Esophagus squamous epithelium (tissue), 5 donors: ENCODE measurements at regions not wholly inside any gene's neighbourhood (a gene's known extent, or its start where the extent isn't known, plus 50 kb on each side); places are given as distances from the start of the nearest gene placed in this dataset.

Experiments
- DNase-seq: peaks from one replicate; lab custom pipeline; 2025; lab: John Stamatoyannopoulos, UW
- H3K27ac ChIP-seq, 4 donors: fragments of 200-600 bp; sonication (generic); one replicate each; pipeline ENCODE4 v1.5.1; 2016 to 2019; ENCODE audit warnings: mild to moderate bottlenecking in 1 of 4
- H3K27me3 ChIP-seq, 4 donors: fragments of 200-600 bp; sonication (generic); 1 replicate in 3 of 4; 2 replicates in 1 of 4; pipeline versions ENCODE4 v1.5.1 to v1.6.0; 2017 to 2021; ENCODE audit warnings: antibody characterized with exemption in 1 of 4
- H3K36me3 ChIP-seq, 3 donors: fragments of 200-600 bp; sonication (generic); one replicate each; pipeline ENCODE4 v1.5.1; 2016 to 2019
- H3K4me1 ChIP-seq, 3 donors: fragments of 200-600 bp; sonication (generic); one replicate each; pipeline ENCODE4 v1.5.1; 2017 to 2019
- H3K4me3 ChIP-seq, 4 donors: fragments of 200-600 bp; sonication (generic); 1 replicate in 3 of 4; 2 replicates in 1 of 4; pipeline ENCODE4 v1.5.1; 2016 to 2019; ENCODE audit warnings: mild to moderate bottlenecking in 2 of 4, moderate library complexity in 1 of 4
- H3K9me3 ChIP-seq, 3 donors: fragments of 200-600 bp; sonication (generic); one replicate each; pipeline ENCODE4 v1.5.1; 2016 to 2019
- POLR2A ChIP-seq, 4 donors: fragments of 450-650 bp; IDR thresholded peaks; one replicate each; pipeline ENCODE4 v1.6.1; 2017; ENCODE audit warnings: antibody characterized with exemption in 4 of 4, mild to moderate bottlenecking in 4 of 4, moderate library complexity in 3 of 4
- WGBS, 2 donors: methylation state at CpG; one replicate each; pipeline ENCODE4 v1.1.5; 2018; 5-methylcytosine and 5-hydroxymethylcytosine counted together
- intact Hi-C: fragments of 100-400 bp; cut with DNase I; formaldehyde crosslinking; loops from one replicate; pipeline ENCODE4 v1.15.0; 2022
- TF ChIP-seq, protein P1 (sequence below), 6 experiments: fragments of 450-650 bp in 4 of 6; fragments of 200-600 bp in 2 of 6; sonication (generic) in 2 of 6; IDR thresholded peaks; one replicate each; pipeline ENCODE4 v1.5.1; 2016 to 2019; ENCODE audit warnings: antibody characterized with exemption in 6 of 6, mild to moderate bottlenecking in 4 of 6, moderate library complexity in 4 of 6
- donor health status: DM: yes; HTN: yes; CAD: no.

DNA sequence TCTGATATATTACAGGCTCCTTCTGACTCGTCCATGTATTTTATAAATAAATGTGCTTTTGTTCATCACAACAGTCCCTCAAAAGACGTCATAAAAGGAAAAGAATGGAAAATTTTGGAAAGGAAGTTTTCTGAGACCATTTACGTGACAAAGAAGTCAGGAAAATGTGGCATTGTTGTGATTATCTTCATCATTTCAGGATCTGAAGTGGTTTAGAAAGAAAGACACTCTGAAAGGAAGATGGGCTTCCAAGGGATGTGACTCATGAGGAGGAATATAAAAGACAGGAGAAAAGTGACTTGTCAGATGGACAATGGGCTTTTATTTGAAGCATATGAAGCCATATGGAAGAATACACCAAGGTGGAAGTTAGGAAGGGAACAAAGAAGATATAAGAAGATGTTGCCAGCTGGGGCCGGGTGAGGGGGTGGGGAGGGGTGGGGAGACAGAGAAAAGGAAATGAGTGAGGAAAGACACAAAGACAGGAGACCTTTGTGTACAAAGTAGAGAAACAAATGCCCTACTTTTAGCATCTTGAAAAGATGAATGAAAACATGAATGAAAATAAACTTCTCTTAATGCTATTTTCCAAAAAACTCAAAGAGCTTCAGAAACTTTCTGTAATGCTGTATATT, 190.3 kb upstream of the PREP start:
- DNase-seq = no peak
- 65 to 69% methylated on average over 4 of the region's 4 CpGs for WGBS, 2 donors
- intact Hi-C loops = no loop called here
- Histone ChIP-seq H3K9me3 (no peaks in the 10 kb centered on the region), H3K36me3 (no peaks in the 10 kb centered on the region), H3K4me1 (peaks cover 6 to 54% (median 34%) of the 10 kb centered on the region in 3 donors), H3K27ac (peak overlapping the region in 1 of 4 donors; percentile 19), H3K27me3 (no peaks in the 10 kb centered on the region), H3K4me3 (no peak overlapping the region)
- TF ChIP-seq, protein P1, sequence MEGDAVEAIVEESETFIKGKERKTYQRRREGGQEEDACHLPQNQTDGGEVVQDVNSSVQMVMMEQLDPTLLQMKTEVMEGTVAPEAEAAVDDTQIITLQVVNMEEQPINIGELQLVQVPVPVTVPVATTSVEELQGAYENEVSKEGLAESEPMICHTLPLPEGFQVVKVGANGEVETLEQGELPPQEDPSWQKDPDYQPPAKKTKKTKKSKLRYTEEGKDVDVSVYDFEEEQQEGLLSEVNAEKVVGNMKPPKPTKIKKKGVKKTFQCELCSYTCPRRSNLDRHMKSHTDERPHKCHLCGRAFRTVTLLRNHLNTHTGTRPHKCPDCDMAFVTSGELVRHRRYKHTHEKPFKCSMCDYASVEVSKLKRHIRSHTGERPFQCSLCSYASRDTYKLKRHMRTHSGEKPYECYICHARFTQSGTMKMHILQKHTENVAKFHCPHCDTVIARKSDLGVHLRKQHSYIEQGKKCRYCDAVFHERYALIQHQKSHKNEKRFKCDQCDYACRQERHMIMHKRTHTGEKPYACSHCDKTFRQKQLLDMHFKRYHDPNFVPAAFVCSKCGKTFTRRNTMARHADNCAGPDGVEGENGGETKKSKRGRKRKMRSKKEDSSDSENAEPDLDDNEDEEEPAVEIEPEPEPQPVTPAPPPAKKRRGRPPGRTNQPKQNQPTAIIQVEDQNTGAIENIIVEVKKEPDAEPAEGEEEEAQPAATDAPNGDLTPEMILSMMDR (IDR thresholded peaks at IDR 0.05) = no peak
- no peak for TF ChIP-seq POLR2A (IDR thresholded peaks at IDR 0.05)

DNA sequence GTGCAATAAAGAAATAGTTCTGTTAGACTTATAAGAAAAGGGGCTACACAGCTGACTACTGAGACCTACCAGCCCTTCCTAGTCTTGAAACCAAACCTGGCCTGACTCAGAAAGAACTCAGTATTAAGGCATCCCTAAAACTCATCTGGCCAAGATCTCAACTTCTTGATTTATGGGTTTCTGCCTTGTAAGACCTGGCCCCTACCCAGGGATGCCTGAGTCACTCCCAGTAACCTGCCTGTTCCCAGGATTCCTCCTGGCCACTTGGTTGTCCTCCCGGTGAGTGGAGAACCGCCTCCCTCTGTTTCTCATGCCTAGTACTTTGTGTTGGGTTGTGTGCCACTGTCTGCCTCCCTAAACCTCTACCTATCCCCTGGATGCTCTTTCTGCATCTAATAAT, 189.4 kb upstream of the PREP start:
- DNase-seq = no peak
- intact Hi-C loops = no loop called here
- H3K4me1 ChIP-seq = peaks cover 6 to 54% (median 34%) of the 10 kb centered on the region in 3 donors

DNA sequence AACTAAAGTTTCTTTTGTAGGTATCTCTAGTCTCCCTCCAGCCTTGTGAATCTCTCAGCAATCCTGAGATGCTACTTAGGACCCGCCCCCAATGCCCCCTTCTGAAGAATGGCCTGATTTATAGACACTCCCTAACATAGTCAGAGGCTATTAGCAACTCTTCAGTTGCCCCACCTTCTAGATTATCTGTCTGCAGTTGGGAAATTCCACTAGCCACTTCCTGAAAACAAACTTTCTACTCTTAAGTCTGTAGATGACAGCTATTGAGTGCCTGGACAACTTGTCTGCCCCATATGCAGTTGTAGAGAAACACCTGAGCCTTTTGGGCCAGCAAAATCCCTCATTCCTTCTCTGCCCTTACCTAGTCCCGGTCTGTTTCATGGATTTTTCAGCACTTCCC, 188.2 kb upstream of the PREP start:
- Histone ChIP-seq H3K4me1 (peaks cover 6 to 48% (median 34%) of the 10 kb centered on the region in 3 donors), H3K4me3 (no peak overlapping the region), H3K36me3 (no peaks in the 10 kb centered on the region), H3K27me3 (no peaks in the 10 kb centered on the region), H3K27ac (no peak overlapping the region), H3K9me3 (no peaks in the 10 kb centered on the region)
- 90 to 100% methylated on average over 2 of the region's 2 CpGs for WGBS, 2 donors
- TF ChIP-seq, protein P1 (IDR thresholded peaks at IDR 0.05) = no peak
- TF ChIP-seq POLR2A (IDR thresholded peaks at IDR 0.05) = no peak
- DNase-seq = no peak
- intact Hi-C loops = no loop called here

More for the DNA sequence above, 189.4 kb upstream of the PREP start:
- H3K36me3 ChIP-seq = no peaks in the 10 kb centered on the region
- H3K27ac ChIP-seq = peak overlapping the region in 1 of 4 donors; percentile 1
- H3K4me3 ChIP-seq = no peak overlapping the region
- TF ChIP-seq, protein P1 (IDR thresholded peaks at IDR 0.05) = no peak
- no peak for TF ChIP-seq POLR2A (IDR thresholded peaks at IDR 0.05)
- no peaks in the 10 kb centered on the region for H3K27me3 ChIP-seq
- 36 to 68% methylated on average over 2 of the region's 2 CpGs for WGBS, 2 donors
- H3K9me3 ChIP-seq = no peaks in the 10 kb centered on the region

DNA sequence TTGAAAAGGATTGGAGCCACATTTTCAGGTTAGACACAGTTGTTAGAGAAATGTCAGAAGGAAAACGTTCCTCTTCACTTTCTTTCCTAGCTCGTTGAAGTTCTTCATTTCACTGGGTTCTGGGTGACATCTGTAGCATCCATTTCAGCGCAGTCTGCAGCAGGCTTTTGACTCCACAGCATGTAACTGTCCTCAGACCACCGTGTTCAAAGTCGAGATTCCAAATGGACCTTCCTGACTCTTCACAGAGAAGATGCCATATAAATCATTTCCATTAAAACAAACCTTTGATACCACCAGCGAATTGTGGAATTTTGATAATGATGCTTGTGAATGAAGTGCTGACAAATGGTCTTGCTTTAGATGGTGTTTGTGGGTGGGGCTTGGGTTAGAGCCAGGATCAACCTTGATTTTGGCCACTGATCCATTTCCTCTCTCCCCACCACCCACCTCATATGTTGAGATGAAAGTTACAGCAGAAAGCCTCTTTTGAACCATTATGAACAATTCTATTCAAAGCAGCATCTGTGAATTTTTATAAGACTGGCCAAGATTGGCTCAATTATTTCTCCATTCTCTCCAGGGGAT, 185.3 kb upstream of the PREP start:
- DNase-seq = no peak
- Histone ChIP-seq H3K27me3 (no peaks in the 10 kb centered on the region), H3K4me1 (peaks cover under 1 to 24% (median 17%) of the 10 kb centered on the region in 3 donors), H3K36me3 (no peaks in the 10 kb centered on the region), H3K4me3 (no peak overlapping the region), H3K27ac (no peak overlapping the region), H3K9me3 (no peaks in the 10 kb centered on the region)
- intact Hi-C loops = no loop called here
- WGBS, 2 donors = 81 to 87% methylated on average over 6 of the region's 6 CpGs
- no peak for TF ChIP-seq POLR2A (IDR thresholded peaks at IDR 0.05)
- TF ChIP-seq, protein P1 (IDR thresholded peaks at IDR 0.05) = no peak

DNA sequence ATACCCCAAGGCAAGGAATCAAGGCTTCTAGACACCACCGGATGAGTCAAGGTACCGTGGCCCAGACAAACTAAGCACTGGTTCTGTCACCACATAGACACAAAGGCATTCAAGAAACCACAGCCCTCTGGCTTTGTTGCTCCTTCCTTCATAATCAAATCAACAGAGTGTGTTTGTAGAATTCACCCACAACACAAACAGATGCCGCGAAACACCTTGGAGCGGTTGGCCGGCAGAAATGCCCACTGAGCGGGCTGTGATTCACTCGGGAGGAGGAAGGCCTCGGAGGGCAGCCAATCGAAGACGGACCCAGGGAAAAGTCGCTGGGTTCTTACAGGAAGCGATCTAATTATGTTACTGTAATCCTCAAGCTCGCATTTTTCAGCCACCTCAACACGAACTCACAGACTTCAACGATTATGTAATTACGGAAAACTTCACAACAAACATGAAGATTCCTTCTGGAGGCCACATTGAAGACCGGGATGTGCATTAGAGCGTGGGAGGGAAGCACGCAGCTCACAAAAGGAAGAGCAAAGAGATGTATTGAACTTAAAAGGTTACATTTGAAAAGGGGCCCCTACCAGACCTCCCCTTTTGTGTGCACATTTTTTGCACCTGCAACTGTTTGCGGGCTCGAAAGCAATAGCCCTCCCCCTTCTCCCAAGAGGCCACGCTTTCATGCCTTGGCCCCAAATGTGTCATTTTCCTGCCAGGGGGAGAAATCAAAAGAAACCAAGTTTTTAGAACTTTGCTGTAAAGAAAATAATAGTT, 184.7 kb upstream of the PREP start:
- DNase-seq = no peak
- H3K9me3 ChIP-seq = no peaks in the 10 kb centered on the region
- H3K4me1 ChIP-seq = peaks cover 0 to 17% (median 14%) of the 10 kb centered on the region in 3 donors
- H3K27ac ChIP-seq = no peak overlapping the region
- WGBS, 2 donors = 71 to 87% methylated on average over 22 to 23 of the region's 23 CpGs
- H3K27me3 ChIP-seq = no peaks in the 10 kb centered on the region
- H3K36me3 ChIP-seq = no peaks in the 10 kb centered on the region
- H3K4me3 ChIP-seq = no peak overlapping the region
- intact Hi-C loops = no loop called here
- TF ChIP-seq, protein P1 (IDR thresholded peaks at IDR 0.05) = no peak
- no peak for TF ChIP-seq POLR2A (IDR thresholded peaks at IDR 0.05)
